Dermis blood vessel endothelial cell (primary cell): ENCODE measurements at regions not wholly inside any gene's neighbourhood (a gene's known extent, or its start where the extent isn't known, plus 50 kb on each side); places are given as distances from the start of the nearest gene placed in this dataset.

Experiments used
- DNase-seq: peaks from one replicate; pipeline ENCODE4 v3.0.0; 2010

DNA sequence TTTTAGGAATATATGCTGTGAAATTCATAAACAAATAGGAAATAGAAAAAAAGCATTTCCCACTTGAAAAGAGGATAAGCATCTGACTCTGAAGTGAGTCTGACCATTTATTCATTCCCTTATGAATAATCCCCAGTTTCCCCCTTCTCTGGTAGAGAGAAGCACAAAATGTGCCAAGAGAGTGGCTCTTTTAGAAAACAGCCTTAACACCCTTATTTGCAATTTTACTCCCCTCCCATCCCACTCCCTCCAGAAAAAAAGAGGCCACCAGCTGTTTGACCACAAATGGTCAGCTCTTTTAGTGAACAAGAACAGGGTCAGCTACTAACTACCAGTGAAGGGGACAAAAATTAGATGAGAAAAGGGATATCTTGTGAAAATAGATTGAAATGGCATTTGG, 184.5 kb upstream of the ADAMTS9 start:
- no peak for DNase-seq

- DNase-seq, result no peak
Observed at GRCh38 chr3:64871834-64872249, 184.0 kb upstream of the ADAMTS9 start.

GRCh38 chr3:64870876-64871646, 183.3 kb upstream of the ADAMTS9 start:
- DNase-seq, result no peak

DNA sequence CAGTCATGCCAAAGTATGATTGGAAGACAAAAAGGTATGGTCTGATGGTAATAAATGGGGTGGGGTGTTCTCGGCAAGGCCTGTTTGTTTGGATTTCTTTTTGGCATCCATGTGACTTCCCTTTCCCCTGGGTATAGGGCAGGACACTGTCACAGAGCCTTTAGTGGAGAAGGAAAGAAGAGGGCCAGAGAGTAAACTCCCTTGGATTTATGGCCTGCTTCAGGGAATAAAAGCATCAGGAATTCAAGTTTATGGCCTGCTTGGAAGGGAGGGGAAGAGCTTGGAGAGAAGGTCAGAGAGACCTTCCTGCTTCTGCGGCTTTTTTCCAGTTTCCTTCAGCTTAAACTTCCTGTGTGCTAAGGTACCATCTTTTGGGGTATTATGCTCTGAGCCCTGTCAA, 179.4 kb upstream of the ADAMTS9 start:
- no peak for DNase-seq

GRCh38 chr3:64865839-64866570, 178.2 kb upstream of the ADAMTS9 start:
- DNase-seq, result no peak

DNA sequence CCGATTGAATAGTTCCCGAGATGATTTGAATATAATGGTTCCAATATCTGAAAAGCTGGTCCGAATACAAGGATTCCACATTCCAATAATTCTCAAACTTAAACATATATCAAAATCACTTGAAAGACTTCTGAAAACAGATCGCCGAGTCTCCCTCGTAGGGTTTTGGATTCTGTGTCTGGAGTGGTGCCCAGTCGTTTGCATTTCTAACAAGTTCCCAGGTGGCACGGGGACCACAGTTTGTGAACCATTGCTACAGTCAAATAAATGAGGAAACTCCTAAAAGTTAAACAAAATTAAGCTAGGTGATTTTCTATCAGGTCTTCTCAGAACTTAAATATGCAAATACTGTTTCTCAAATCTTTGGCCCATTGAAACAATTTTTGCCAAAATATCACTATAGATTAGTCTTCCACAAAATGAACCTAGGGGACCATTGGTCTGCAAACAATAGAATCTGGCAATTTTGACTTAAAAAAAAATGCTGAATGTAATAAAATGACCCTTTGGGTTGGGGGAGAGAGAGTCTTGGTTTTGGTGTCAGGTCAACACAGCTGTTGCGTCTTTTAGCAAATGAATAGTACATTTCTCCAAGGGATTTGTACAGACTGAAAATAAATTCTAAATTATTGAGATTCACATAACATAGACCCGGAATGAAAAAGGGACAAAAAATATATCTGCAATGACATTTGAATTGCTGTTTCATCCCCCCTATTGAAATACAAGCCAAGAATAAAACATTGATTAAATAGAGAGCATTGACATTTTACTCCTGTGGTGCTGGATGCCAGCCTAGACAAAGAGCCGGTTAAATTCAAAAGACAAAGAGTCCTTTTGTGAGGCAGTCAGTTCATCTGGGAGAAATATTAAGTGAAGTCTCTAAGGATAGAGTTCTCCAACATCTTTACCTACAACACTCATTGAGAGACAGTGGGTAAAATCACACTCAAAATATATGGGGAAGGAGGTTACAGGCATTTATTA, 175.7 kb upstream of the ADAMTS9 start:
- no peak for DNase-seq

GRCh38 chr3:64861684-64862083, 173.9 kb upstream of the ADAMTS9 start:
- DNase-seq, result no peak

DNA sequence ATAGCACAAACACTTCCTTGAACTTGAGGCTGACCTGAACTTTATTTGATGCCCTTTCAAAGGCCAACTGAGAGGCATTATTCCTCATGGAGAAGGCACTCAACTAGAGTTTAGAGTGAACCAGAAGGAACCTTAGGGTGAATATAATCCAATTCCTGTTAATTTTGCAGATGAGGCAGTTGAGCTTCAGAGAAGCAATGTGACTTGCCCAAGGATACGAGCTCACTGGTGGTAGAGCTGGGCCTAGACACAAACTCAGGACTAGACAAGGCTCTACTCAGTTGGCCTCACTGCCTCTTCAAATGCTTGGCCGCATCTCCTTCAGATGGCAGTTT, 172.7 kb upstream of the ADAMTS9 start:
- no peak for DNase-seq

DNA sequence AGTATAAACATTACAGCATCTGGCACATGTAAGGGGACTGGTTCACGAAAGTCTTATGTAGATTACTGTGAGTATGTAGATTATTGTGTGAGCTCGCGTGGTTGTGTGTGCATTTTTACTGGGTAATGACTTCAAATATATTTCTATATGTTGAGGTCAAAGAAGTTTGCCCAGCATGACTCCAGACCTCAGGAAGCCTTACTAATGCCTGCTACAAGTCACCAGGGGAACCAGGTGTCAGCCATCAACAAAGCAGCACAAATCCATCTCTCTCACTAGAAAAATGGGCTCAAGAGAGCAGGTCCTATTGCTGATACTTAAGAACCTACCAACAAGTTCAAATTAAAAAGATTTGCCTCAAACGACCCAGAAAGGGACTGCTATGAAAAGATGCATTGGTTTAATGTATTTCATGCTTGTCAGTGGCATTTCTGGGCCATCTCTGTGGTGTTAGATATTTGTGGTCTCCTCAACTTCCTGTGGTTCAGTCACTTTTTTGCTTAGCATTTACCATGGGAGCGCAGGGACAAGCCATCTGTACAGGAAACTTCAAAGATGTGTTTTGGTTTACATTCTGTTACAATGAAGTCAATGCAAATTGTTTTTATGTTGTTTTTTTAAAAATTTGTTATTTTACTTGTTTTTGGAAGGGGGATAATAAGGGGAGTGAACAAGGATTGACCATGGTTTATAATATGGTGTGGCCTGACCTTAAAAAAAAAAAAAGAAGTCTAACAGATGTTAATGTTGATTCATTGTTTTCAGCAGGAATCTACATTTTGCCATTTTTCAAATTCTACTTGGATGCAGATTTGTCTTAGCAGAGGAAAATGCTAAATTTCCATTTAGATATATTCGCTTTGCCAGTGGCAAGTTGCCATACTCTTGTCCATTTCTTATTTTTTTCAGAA, 172.1 kb upstream of the ADAMTS9 start:
- no peak for DNase-seq

DNA sequence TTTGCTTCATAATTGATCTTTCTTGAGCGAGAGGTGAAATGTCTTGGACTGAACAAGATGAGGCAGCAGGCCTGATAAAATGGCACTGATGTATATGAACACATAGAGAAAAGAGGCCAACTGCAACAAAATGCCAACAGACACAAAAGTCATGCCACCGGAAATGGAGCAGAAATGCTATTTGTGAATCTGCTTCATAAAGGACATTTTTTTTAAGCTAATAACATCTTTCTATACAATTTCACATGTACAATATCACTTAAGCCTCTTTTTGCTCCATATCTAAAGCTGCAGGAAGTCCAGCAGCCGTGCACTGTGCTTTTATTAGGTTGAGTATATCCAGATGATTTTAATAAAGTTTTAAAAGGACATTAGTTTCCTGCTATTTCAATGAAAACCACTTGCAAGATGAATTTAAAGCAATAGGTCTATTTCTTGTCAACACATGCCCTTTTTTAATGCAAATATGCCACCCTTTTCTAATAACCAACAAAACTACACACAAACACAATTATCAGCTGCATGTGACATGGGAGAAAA, 169.2 kb upstream of the ADAMTS9 start:
- no peak for DNase-seq

DNA sequence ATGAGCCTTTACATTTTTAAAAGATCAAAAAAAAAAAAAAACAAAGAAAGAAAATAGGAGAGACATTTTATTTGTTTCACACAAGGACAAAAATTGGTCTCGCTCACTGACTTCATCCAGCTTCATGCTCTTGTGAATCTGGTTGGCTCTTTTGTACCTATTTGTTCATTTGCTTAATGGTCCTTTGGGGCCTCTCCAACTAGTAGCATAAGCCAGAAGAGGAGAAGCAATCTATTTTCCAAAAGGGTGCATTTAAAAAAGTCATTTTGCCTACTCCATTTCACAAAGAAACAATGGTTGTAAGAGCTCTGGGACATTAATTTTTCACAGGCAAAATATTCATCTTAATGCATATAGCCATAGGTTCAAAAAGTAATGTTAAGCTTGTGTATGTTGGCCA, 168.3 kb upstream of the ADAMTS9 start:
- no peak for DNase-seq

DNA sequence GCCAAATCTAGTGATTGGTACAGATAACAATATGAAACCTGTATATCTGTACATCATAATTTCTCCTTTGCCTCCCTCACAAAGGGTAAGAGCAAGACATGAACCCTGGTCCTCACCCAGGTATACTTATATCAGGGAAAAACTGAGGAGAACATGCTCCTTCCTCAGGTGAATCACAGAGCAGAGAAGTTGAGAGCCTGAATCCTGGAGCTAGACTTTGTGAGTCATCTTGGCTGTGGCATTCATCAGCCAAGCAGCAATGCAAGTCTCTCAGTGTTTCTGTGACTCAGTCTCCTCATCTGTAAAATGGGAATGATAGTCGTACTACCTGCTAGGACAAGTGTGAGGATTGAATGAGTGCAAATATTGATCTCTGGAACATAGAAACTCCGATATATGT, 165.7 kb upstream of the ADAMTS9 start:
- no peak for DNase-seq

- no peak for DNase-seq
Observed at GRCh38 chr3:64852738-64853137, 164.9 kb upstream of the ADAMTS9 start.

GRCh38 chr3:64848822-64849221, 161.0 kb upstream of the ADAMTS9 start:
- no peak for DNase-seq

DNA sequence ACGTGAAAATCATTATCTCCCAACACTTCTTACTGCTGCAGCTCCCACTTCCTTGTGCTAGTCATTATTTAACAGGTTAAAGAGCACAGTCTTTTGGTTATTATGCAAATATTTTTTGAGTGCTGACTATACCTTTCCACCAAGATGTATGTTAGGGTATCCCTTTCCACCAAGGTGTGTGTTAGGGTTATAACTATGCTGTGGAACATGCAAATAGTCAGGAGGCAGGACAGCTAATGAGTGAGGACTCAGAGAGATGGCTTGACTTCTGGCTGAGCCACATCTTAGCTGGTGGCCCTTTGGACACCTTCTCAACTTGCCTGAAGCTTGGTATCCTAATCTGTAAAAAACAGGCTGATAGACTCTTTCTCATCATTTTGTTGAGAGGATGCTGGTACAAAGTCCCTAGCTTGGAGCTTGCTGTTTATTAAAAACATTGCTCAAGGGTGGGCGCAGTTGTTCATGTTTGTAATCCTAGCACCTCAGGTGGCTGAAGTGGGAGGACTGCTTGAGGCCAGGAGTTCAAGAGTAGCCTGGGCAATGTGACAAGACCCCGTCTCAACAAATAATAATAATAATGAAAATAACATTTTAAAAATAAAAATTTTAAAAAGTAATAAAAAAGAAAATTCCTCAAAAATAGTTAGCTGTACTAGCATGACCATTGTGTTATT, 160.5 kb upstream of the ADAMTS9 start:
- DNase-seq, result no peak

GRCh38 chr3:64844558-64844957, 156.8 kb upstream of the ADAMTS9 start:
- no peak for DNase-seq

- no peak for DNase-seq
Observed at GRCh38 chr3:64837986-64838735, 150.4 kb upstream of the ADAMTS9 start.

GRCh38 chr3:64837126-64837738, 149.4 kb upstream of the ADAMTS9 start:
- DNase-seq, result no peak

DNA sequence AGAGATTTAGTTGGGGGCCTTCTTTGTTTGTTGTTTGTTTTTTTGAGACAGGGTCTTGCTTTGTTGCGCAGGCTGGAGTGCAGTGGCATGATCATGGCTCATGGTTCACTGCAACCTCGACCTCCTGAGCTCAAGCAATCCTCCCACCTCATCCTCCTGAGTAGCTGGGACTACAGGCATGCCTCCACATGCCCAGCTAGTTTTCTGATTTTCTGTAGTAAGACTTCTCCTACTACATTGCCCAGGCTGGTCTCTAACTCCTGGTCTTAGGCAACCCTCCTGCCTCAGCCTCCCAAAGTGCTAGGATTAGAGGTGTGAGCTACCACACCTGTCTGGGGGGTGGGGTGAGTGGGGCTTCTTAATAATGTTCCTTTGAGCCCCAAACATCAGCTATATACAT, 148.3 kb upstream of the ADAMTS9 start:
- no peak for DNase-seq

DNA sequence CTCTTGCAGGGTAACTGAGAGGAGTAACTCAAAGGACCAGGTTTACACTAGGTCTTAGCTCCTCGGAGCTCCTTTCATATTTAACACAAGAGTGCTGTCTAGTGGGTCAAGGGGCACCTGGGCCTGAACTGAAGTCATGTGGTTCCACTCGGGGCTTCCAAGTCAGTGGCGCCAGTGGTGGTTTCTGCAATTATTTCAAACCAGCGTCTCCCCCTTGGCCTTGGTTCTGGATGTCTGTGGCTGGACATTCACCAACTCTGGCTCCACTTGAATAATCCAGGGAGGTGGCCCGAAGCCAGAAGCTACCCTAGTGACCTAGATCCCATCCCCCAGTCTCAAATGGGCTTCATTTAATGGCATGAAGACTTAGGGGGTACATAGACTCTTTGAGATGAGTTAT, 144.3 kb upstream of the ADAMTS9 start:
- DNase-seq, result no peak
